ENCODE measurements at regions not wholly inside any gene's neighbourhood (a gene's known extent, or its start where the extent isn't known, plus 50 kb on each side); places are given as distances from the start of the nearest gene placed in this dataset.

GRCh38 chr3:20326541-20326940 lies 140.5 kb upstream of the SGO1 start:
- H3K27me3 ChIP-seq = no peaks in the 10 kb centered on the region
- H3K27ac ChIP-seq = no peak overlapping the region
- 96 to 97% methylated on average over 1 of the region's 1 CpG for WGBS, 2 donors

GRCh38 chr3:20325563-20325962 lies 139.6 kb upstream of the SGO1 start:
- no peaks in the 10 kb centered on the region for H3K4me1 ChIP-seq
- no peak for TF ChIP-seq CTCF (IDR thresholded peaks at IDR 0.05)
- TF ChIP-seq EP300 (IDR thresholded peaks at IDR 0.05) = no peak
- no peak for TF ChIP-seq POLR2A (IDR thresholded peaks at IDR 0.05)
- no peak overlapping the region for H3K4me3 ChIP-seq
- H3K27ac ChIP-seq = no peak overlapping the region
- H3K27me3 ChIP-seq = no peaks in the 10 kb centered on the region
- no peak for DNase-seq (ENCODE audit: low spot score in 2 of 2)
- no peaks in the 10 kb centered on the region for H3K9me3 ChIP-seq
- WGBS, 2 donors = 91 to 97% methylated on average over 1 of the region's 1 CpG
- no peaks in the 10 kb centered on the region for H3K36me3 ChIP-seq

More at GRCh38 chr3:20326541-20326940, 140.5 kb upstream of the SGO1 start:
- no peaks in the 10 kb centered on the region for H3K9me3 ChIP-seq
- TF ChIP-seq CTCF (IDR thresholded peaks at IDR 0.05) (no peak), POLR2A (IDR thresholded peaks at IDR 0.05) (no peak), EP300 (IDR thresholded peaks at IDR 0.05) (no peak)
- H3K36me3 ChIP-seq = no peaks in the 10 kb centered on the region
- DNase-seq (ENCODE audit: low spot score in 2 of 2) = no peak
- no peaks in the 10 kb centered on the region for H3K4me1 ChIP-seq
- H3K4me3 ChIP-seq = no peak overlapping the region

- no peak overlapping the region for H3K27ac ChIP-seq
- no peaks in the 10 kb centered on the region for H3K36me3 ChIP-seq
- TF ChIP-seq EP300 (IDR thresholded peaks at IDR 0.05) (no peak), CTCF (IDR thresholded peaks at IDR 0.05) (no peak), POLR2A (IDR thresholded peaks at IDR 0.05) (no peak)
- no peak for DNase-seq (ENCODE audit: low spot score in 2 of 2)
- no peaks in the 10 kb centered on the region for H3K4me1 ChIP-seq
- H3K9me3 ChIP-seq = no peaks in the 10 kb centered on the region
- 57 to 71% methylated on average over 1 of the region's 1 CpG for WGBS, 2 donors
- no peak overlapping the region for H3K4me3 ChIP-seq
- H3K27me3 ChIP-seq = no peaks in the 10 kb centered on the region
Measured at GRCh38 chr3:20324664-20325478, 138.9 kb upstream of the SGO1 start.

- H3K4me1 ChIP-seq = no peaks in the 10 kb centered on the region
- no peaks in the 10 kb centered on the region for H3K9me3 ChIP-seq
- no peaks in the 10 kb centered on the region for H3K27me3 ChIP-seq
- H3K27ac ChIP-seq = no peak overlapping the region
- TF ChIP-seq EP300 (IDR thresholded peaks at IDR 0.05) (no peak), CTCF (IDR thresholded peaks at IDR 0.05) (no peak), POLR2A (IDR thresholded peaks at IDR 0.05) (no peak)
- 90 to 91% methylated on average over 8 of the region's 8 CpGs for WGBS, 2 donors
- no peaks in the 10 kb centered on the region for H3K36me3 ChIP-seq
- no peak overlapping the region for H3K4me3 ChIP-seq
- DNase-seq (ENCODE audit: low spot score in 2 of 2) = no peak
Measured at GRCh38 chr3:20323307-20323927, 137.4 kb upstream of the SGO1 start.

- TF ChIP-seq POLR2A (IDR thresholded peaks at IDR 0.05) (no peak), CTCF (IDR thresholded peaks at IDR 0.05) (no peak), EP300 (IDR thresholded peaks at IDR 0.05) (no peak)
- 76 to 89% methylated on average over 1 of the region's 1 CpG for WGBS, 2 donors
- Histone ChIP-seq H3K4me1 (no peaks in the 10 kb centered on the region), H3K27me3 (no peaks in the 10 kb centered on the region), H3K36me3 (no peaks in the 10 kb centered on the region), H3K9me3 (no peaks in the 10 kb centered on the region), H3K4me3 (no peak overlapping the region), H3K27ac (no peak overlapping the region)
- DNase-seq (ENCODE audit: low spot score in 2 of 2) = no peak
Measured at GRCh38 chr3:20322085-20322484, 136.1 kb upstream of the SGO1 start.

Data from tibial nerve (tissue), 4 donors.